OCI-LY3 (cell line): ENCODE measurements at regions not wholly inside any gene's neighbourhood (a gene's known extent, or its start where the extent isn't known, plus 50 kb on each side); places are given as distances from the start of the nearest gene placed in this dataset.

Source experiments
- CTCF ChIP-seq: fragments of 200-600, 300-600 bp; sonication (generic); IDR thresholded peaks from 2 replicates; pipeline ENCODE4 v1.5.1; 2014; ENCODE audit warnings: antibody characterized with exemption, low read length, low read depth
- EZH2phosphoT487 ChIP-seq: fragments of 200-600 bp; shearing (Covaris generic); IDR thresholded peaks from 2 replicates; pipeline ENCODE4 v1.6.1; 2018; ENCODE audit warnings: antibody characterized with exemption, mixed run types, low read depth

- TF ChIP-seq CTCF (no peak), EZH2phosphoT487 (no peak)
These were observed 55.3 kb downstream of the CDKN2C start for GRCh38 chr1:51025374-51025773.
